Right lobe of liver (tissue), 4 donors: ENCODE measurements at regions not wholly inside any gene's neighbourhood (a gene's known extent, or its start where the extent isn't known, plus 50 kb on each side); places are given as distances from the start of the nearest gene placed in this dataset.

Experiments
- POLR2A ChIP-seq: fragments of 450-650 bp; IDR thresholded peaks from one replicate; pipeline ENCODE4 v1.6.1; 2017; ENCODE audit warnings: antibody characterized with exemption, mild to moderate bottlenecking
- TF ChIP-seq, protein P1 (sequence below), 4 donors: fragments of 200-600 bp in 3 of 4; fragments of 450-650 bp in 1 of 4; IDR thresholded peaks; one replicate each; pipeline versions ENCODE4 v1.5.1 to v1.8.0; 2016 to 2022; ENCODE audit warnings: antibody characterized with exemption in 4 of 4, mild to moderate bottlenecking in 2 of 4
- donor health status: DM: no; HTN: no; CAD: no.
- donor health status: DM: no; HTN: no; CAD: no.
- donor health status: DM: no; HTN: yes; CAD: no.

- TF ChIP-seq, protein P1, sequence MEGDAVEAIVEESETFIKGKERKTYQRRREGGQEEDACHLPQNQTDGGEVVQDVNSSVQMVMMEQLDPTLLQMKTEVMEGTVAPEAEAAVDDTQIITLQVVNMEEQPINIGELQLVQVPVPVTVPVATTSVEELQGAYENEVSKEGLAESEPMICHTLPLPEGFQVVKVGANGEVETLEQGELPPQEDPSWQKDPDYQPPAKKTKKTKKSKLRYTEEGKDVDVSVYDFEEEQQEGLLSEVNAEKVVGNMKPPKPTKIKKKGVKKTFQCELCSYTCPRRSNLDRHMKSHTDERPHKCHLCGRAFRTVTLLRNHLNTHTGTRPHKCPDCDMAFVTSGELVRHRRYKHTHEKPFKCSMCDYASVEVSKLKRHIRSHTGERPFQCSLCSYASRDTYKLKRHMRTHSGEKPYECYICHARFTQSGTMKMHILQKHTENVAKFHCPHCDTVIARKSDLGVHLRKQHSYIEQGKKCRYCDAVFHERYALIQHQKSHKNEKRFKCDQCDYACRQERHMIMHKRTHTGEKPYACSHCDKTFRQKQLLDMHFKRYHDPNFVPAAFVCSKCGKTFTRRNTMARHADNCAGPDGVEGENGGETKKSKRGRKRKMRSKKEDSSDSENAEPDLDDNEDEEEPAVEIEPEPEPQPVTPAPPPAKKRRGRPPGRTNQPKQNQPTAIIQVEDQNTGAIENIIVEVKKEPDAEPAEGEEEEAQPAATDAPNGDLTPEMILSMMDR (IDR thresholded peaks at IDR 0.05) = no peak
- TF ChIP-seq POLR2A = no peak
Measured at GRCh38 chr6:55979526-55979925, 104.1 kb upstream of the BMP5 start.
